DMS53 treated with DMSO at 0.1 percent for 48 hours (cell line): ENCODE measurements at regions not wholly inside any gene's neighbourhood (a gene's known extent, or its start where the extent isn't known, plus 50 kb on each side); places are given as distances from the start of the nearest gene placed in this dataset.
"Not testable (repeated sequence)": the region's sequence is repeated elsewhere in the genome, so short reads cannot be mapped to it uniquely, and the experiment has no call there.

ENCODE experiments used
- DNase-seq: peaks from one replicate; lab custom pipeline; 2025; ENCODE audit not compliant: unreplicated experiment; lab: John Stamatoyannopoulos, UW

DNA sequence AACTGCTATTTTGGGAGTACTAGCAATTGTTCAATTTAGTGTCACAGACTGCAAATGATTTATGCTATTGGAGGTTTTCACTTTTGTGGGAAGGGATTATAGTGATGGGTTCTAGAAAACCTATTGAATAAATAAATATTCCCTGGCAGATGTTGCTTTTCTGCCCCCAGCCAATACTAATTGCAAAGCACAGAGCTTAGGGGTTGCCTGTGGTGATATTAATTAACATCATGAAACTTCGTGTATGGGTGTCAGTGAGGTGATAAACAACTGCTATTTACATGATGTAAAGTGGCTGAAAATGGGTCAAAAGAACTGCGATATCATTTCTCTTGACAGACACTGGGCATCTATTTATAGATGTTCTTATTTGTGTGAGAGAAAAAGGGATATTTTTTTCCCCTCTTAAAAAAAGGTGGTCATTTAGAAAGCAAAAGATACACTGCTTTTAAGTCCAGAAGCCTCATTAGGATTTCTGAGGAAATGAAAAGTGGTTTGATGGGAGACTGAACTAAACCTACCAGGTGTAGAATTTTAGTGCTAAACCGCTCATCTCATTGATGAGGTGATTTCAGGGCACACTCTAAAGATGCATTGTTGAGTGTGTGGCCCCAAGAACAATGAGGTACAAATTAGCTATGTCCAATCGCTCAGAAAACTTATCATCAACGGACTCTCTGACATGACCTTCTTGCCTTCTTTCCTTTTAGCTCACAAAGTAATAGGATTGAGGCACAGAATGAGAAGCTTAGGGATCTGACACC is 116.7 kb upstream of the CHST9 start:
- no peak for DNase-seq

DNA sequence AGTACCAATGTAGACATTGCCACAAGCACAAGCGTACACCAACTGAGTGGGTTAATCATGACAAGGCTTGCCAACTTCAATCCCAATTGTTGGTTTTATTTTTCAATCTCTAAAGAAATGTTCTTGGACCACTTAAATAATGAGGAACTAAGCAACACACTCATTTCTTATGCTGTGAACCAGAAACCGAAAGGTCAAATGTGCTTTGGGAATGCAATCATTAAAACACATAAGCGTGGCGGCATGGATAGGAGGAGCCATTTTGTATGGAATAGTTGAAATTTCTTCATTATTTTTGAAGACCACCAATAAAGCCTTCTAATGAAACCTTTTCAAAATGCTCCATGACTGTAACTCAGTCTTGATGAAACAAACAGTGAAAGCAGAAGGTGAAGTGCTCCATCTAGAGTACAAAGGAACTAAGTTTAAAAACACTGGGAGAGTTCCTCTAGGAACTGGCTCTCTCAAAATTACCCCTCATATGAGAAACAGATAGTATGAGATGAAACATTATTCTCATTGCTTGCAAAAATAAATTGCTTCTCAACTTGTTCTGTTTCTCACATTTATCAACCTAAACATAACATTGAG is 113.2 kb upstream of the CHST9 start:
- peak; percentile 15 for DNase-seq

DNA sequence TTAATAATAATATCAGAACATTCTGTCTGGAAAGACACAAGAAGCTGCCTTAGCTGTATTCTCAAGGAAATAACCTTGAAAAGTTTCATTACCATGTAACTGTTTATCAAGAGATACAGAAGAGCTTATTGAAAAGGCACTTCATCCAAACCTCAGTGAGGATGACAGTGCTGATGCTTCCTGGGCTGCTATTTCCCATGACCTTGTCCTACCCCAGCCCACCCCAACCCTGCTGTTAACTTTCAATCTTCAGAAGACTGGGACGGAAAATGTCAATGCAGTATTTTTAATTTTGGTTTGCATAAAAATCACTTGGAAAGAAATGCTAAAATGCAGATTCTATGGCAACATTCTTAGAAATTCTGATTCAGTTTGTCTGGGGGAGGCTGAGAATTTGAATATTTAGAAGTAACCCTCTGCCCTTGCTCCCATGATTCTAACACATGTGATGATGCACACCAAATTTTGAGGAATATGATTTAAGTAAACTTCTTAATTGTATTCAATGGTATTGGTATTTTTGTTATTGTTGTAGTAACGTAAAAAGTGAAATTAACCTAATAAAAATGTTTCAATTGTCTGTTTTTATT is 101.0 kb upstream of the CHST9 start:
- DNase-seq: not testable (repeated sequence)

DNA sequence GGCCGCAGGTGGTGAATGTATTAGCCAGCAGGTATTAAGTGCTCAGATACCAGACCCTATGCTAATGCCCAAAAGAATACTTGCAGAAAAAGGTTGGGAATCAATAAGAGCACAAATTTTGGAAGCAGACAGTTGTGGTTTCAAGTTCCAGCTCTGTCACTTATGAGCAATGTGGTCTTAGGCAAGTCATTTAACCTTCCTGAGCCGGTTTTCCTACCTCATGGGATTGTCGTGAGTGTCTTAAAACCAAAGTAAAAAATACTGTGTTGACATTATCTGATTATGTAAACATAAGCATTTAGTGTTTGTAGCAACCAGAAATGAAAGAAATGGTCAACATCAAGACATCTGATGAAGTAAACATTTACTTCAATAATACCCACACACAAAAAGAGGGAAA is 93.0 kb upstream of the CHST9 start:
- DNase-seq: peak; percentile 6

DNA sequence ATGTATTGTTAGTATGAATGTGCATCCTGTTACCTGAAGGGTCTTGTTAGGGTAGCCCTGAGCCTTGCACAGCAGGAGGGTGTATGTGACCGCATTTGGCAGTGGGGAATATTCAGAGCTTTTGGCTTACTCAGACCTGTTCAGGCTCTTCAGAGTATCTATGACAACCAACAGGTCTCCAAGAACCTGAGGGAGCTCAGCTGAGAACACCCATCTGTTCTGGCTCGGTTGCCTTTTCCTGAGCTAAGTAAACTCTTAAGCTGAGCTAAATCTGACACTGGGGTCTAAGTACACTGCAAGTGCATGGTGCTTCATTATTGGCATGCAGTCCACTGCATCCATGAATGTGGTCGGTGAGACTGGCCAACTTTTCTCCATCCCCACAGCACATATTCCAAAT is 92.4 kb upstream of the CHST9 start:
- DNase-seq: no peak

DNA sequence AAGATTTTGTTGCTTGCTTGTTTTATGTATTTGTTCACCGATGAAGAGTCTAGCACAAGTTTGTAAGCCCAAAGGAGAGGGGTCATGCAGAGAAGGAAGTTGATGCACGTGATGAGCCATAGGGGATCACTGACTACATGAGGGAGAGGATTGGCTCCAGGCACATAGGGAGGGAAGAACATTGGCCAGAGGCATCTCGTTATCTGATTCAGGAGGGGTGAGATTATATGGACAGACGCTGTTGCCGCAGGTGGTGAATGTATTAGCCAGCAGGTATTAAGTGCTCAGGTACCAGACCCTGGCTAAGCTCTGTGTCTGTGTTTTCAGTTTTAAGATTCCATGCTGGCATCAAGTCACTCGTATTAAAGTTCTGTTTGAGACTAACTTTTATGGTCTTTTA is 91.8 kb upstream of the CHST9 start:
- DNase-seq: no peak

DNA sequence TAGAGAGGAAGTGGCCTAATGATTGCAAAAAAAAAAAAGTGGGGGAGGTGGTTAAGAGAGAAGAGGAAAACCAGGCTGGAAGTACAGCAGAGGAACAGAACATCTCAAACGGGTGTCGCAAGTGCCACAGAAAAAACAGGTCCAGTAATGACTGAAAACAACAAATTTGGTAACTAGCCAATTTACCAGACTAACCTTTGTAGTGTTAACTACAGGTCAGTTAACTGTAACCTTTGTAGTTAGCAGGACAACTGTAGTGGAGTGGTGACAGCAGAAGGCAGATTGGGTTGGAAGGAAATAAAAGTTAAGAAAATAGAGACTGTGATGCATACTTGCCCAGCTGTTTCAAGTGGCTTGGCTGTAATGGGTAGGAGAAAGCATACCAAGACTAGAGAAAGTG is 91.4 kb upstream of the CHST9 start:
- no peak for DNase-seq

DNA sequence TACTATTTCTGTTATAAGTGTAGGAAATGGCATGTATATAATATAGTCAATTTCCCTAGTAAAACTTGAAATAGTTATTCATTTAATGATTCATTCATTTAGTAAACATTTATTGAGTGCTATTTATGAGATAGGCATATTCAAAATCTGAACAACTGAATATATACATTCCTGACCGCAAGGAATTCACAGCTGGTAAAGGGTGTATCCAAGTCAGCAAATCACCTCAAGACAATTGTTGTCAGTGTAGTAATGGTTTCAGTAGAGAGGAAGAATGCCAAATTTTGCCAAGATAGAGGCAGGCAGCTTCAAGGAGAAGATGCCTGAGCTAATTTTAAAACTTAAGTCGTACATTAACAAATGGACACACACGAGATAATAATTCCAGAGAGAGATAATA is 89.8 kb upstream of the CHST9 start:
- DNase-seq: no peak

DNA sequence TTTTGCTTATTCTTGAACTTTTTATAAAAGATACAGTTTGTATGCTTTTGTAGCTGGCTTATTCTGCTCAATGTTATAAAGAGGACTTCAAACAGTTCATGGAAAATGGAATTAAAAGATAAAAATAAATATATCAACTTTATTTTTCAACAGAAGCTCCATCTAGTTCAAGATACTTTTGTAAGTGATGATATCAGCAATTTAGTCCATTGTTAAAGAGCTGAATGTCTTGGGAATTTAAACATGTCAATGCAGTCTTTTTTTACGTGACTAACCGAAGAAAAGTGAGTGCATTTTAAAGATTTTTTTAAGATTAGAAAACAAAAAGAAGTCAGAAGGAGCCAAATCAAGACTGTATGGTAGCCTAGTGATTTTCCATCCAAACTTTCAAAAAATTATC is 85.4 kb upstream of the CHST9 start:
- DNase-seq: no peak

DNA sequence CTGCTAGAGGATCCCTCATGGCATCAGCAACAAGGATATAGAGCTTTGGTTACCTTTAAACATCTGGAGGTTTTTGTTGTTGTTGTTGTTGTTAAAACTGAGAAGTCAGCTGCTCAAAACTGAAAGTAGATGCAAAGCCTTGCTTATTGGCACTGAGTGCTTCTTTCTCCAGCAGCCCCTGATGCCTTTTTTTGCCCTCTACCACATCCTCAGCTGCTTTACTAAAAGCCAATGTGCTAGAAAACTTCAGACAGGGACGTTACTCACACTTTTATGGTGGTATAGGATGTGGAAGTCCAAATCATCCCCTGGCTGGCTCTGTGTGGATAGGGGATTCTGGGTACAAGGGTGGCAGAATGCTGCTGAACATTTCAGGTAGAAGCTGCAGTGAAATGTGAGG is 78.3 kb upstream of the CHST9 start:
- no peak for DNase-seq

DNA sequence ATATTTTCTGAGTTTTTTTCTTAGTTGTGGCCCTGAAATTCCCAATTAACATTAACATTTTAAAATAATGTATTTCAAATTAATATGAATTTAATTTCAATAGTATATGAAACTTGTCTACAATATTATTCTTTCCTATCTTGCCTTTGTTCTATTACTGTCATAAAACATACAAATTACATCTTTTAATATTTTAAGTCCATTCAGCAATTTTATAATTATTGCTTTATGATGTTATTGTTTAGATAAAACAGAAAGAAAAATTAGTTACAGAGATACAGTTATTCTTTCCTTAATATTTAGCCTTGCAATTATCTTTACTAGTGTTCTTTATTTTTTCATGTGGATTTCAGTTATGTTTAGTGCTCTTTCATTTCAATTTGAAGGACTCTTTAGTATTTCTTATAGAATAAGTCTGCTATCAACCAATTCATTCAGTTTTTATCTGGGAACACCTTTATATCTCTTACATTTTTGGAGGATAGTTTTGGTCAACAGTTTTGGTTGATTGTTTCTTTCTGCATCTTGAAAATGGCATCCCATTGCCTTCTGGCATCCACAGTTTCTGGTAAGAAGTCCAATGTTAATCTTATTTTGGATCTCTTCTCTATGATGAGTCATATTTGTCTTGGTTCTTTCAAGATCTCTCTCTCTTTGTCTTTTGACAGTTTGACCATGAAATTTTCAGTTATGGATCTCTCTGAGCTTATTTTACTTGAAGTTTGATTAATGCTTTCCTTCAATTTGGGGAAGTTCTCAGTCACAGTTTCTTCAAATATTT is 76.9 kb upstream of the CHST9 start:
- DNase-seq: no peak

DNA sequence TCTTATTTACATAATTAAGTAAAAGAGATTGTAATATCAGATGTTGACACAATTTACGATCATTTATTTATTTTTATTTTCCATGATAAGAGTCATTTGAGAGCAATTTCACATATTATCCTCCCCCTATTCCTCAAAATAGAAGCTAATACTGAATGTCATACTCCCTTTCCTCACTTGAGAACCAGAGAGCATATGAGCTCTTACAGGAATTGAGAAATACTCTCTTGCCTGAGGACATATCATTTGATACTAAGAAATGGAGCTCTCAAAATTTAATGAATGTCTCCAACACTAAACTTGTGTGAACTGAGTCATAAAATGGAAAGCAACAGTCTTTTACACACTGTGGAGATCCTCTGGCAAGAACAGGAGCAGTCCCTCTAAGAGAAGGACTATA is 68.5 kb upstream of the CHST9 start:
- no peak for DNase-seq

DNA sequence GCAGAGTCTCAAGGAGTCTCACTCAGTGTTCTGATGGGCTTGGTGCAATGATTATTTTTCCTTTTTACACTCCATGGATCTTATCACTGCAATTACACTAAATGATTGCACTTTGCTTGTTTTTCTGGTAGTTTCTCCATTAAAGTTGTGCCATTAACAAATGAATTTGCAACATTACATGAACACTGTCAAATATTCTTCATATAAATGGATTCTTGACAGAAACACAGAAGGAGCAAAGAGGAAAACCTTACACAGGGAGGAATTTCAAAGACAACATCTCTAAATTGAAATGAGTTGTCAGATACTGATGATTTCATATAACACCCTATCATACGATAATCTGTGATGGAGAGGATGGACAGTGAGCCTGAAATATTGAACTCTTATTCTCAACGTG is 65.4 kb upstream of the CHST9 start:
- no peak for DNase-seq

DNA sequence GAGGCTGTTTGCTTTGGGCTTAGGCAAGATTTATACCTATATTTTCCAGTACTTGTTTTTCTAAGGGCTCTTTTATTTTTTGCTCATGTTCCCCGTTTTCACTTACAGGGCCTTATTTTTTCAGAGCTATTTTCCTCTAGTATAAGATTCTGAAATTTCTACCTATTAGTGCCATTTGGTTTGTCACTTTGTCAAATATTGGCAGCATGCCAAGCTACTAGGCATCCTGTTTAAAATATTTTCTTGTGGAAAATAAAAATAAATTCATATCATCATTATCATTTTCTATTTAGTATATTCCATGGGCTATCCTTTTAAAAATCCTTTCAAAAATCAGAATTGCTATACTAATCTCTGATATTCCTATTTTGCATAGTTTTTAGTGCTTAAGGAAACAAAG is 64.8 kb upstream of the CHST9 start:
- DNase-seq: no peak

DNA sequence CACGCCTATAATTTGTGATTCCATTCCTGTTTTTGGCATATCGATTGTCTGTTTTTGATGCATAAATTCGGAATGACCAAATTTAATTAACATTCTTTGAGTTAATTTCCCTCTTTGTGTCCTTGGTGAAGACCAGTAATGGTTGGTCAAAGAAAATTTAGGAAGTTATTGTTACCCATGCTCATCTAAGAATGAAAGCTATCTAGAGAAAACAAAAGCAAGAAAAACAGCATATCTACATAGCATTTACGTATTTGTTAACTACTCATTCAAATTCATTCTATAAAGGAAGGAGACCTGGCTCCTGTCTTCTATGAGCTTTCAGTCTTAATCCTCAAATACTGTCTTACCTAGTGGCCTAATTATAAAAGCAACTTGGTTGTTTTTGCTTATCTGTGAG is 59.2 kb upstream of the CHST9 start:
- no peak for DNase-seq

DNA sequence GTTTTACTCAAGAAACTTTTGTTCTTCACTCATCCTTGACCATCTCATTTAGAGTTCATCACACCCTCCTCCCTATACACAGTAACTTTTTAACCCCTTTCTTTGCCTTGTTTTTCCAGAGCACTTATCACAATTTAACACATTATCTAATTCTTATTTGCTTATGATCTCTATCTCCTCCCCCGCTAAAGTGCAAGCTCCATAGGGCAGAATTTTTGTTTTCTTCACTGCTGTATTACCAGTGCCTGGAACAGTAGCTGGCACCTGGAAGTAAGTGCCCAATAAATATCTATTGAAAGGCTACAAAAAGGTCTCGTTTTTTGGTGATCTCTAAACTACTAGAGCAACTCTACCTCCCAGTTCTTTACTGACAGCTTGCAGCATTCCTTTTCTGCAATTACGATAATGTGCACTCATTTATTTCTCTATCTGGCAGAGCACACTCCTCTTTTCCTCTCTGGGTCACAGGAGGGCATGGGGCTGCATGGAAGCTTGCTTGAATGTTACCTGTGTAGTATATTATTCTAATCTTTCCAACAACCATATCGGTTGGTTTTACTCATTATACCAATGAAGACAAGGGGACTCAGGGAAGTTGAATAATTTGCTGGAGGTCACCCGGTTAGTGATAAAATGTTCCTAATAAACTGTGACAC is 57.4 kb upstream of the CHST9 start:
- no peak for DNase-seq

DNA sequence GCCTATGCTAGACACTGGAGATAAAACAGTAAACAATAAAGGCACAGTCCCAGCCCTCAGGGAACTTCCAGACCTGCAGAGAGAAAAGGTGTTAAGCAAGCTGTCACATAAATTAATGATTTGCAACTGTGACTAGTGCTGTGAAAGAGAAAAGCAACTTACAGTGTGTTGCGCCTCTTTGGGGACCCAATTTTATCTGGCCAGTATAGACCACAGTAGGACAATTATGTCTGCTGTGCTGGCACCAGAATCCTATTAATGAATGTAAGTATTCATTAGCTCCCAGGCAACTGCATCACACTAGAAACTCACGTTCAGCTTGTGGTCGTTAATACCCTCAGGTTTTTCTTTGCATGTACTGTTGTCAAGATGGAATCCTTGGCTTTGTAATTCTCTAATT is 55.3 kb upstream of the CHST9 start:
- no peak for DNase-seq

DNA sequence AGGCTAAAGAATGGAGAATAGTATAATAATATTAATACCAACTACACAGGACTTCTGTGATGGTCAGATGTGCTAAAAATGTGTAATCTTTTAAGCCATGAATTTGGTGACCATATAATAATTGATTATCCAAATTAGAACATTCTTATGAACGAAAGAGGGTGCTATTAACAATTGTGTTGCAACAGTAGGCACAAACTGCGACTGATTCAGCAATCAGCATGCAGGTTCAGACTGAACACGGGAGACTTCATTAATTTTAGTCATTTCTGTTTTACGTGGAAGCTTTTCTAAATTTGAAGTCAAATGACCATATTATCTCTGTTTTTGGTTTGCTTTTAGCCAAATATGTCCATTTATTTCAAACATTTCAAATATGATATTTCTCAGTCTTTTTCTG is 54.6 kb upstream of the CHST9 start:
- no peak for DNase-seq

DNA sequence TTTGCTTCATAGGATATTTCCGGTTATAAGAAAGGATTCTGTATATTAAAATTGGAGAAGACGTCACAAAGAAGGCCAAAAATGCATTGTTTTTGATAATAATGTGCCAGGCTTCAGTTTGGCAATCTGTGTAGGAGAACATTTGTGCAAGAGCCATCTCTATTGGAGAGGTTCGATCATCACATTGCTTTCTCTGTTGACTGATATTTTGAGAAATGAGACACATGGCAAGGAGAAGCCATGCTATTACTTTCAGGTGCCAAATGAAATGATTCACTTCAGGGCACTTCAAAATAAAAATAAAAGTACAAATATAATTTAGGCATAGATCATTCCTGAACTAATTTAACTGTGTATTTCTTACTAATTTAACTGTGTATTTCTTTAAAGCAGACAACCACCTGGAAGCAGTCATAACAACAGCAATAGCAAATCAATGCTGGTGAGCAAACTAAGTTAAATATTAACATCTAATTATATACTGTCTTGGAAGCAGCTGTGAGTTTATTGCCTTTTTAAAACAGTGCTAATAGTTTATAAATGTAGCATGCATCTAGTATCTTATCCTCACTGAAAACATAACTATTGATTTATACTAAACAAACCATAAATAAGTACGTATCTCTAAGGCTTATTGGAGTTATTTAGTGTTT is 50.2 kb upstream of the CHST9 start:
- DNase-seq: peak; percentile 16
